ENCODE measurements at regions not wholly inside any gene's neighbourhood (a gene's known extent, or its start where the extent isn't known, plus 50 kb on each side); places are given as distances from the start of the nearest gene placed in this dataset.

GRCh38 chr15:98530570-98530969, 117.8 kb upstream of the IGF1R start:
- no peaks in the 10 kb centered on the region for H3K27me3 Mint-ChIP-seq (ENCODE audit: low read depth)
- TF ChIP-seq SMAD4 (CRISPR knock-in tag; IDR thresholded peaks at IDR 0.05) (no peak), RORB (CRISPR knock-in tag; IDR thresholded peaks at IDR 0.05) (no peak)
- TF ChIP-seq, protein P1, sequence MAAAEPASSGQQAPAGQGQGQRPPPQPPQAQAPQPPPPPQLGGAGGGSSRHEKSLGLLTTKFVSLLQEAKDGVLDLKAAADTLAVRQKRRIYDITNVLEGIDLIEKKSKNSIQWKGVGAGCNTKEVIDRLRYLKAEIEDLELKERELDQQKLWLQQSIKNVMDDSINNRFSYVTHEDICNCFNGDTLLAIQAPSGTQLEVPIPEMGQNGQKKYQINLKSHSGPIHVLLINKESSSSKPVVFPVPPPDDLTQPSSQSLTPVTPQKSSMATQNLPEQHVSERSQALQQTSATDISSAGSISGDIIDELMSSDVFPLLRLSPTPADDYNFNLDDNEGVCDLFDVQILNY (CRISPR knock-in tag; IDR thresholded peaks at IDR 0.05) = no peak
- TF ChIP-seq, protein P2, sequence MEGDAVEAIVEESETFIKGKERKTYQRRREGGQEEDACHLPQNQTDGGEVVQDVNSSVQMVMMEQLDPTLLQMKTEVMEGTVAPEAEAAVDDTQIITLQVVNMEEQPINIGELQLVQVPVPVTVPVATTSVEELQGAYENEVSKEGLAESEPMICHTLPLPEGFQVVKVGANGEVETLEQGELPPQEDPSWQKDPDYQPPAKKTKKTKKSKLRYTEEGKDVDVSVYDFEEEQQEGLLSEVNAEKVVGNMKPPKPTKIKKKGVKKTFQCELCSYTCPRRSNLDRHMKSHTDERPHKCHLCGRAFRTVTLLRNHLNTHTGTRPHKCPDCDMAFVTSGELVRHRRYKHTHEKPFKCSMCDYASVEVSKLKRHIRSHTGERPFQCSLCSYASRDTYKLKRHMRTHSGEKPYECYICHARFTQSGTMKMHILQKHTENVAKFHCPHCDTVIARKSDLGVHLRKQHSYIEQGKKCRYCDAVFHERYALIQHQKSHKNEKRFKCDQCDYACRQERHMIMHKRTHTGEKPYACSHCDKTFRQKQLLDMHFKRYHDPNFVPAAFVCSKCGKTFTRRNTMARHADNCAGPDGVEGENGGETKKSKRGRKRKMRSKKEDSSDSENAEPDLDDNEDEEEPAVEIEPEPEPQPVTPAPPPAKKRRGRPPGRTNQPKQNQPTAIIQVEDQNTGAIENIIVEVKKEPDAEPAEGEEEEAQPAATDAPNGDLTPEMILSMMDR (IDR thresholded peaks at IDR 0.05) = no peak
- ChIA-PET POLR2A (interaction anchor here (0.6 to 0.7 kb wide), 2 partner anchors 271 to 947 kb away, joined by 3 read pairs; no protein-coding TSS in a partner anchor), CTCF (interaction anchor here (0.7 kb wide), 1 partner anchor 124 kb away, joined by 4 read pairs; no protein-coding TSS in a partner anchor)
- H3K4me1 Mint-ChIP-seq = peaks cover 7% of the 10 kb centered on the region
- DNase-seq (ENCODE audit: low spot score) (no peak), ATAC-seq (no peak)
- H3K27ac Mint-ChIP-seq = no peak overlapping the region
- no peaks in the 10 kb centered on the region for H3K36me3 Mint-ChIP-seq
- no peaks in the 10 kb centered on the region for H3K9me3 Mint-ChIP-seq
- no peak overlapping the region for H3K4me3 Mint-ChIP-seq

GRCh38 chr15:98532063-98532462, 116.3 kb upstream of the IGF1R start:
- no peak for ATAC-seq

GRCh38 chr15:98536976-98537375, 111.4 kb upstream of the IGF1R start:
- ATAC-seq = no peak
- no peak for DNase-seq (ENCODE audit: low spot score)
- CTCF ChIA-PET = no interaction called here
- Mint-ChIP-seq H3K4me3 (no peak overlapping the region), H3K27me3 (ENCODE audit: low read depth) (peaks cover 32% of the 10 kb centered on the region), H3K9me3 (0 out of 2 replicates have a peak, but pooled peaks cover 4% of the 10 kb centered on the region), H3K4me1 (peaks cover 5% of the 10 kb centered on the region), H3K36me3 (no peaks in the 10 kb centered on the region), H3K27ac (no peak overlapping the region)
- POLR2A ChIA-PET = no interaction called here
- no peak for TF ChIP-seq TP53 (CRISPR knock-in tag; IDR thresholded peaks at IDR 0.05)
- no peak for TF ChIP-seq ATF1 (CRISPR knock-in tag; IDR thresholded peaks at IDR 0.05)
- TF ChIP-seq ZNF281 (CRISPR knock-in tag; IDR thresholded peaks at IDR 0.05) = no peak
- no peak for TF ChIP-seq TEAD4 (CRISPR knock-in tag; IDR thresholded peaks at IDR 0.05)
- TF ChIP-seq, protein P1 (CRISPR knock-in tag; IDR thresholded peaks at IDR 0.05) = no peak
- no peak for TF ChIP-seq HMGA2 (CRISPR knock-in tag; IDR thresholded peaks at IDR 0.05)
- TF ChIP-seq ATF2 (CRISPR knock-in tag; IDR thresholded peaks at IDR 0.05; ENCODE audit: borderline replicate concordance, low read depth) = no peak
- no peak for TF ChIP-seq FOXJ3 (CRISPR knock-in tag; IDR thresholded peaks at IDR 0.05; ENCODE audit: borderline replicate concordance)

More at GRCh38 chr15:98532063-98532462, 116.3 kb upstream of the IGF1R start:
- H3K36me3 Mint-ChIP-seq = no peaks in the 10 kb centered on the region
- CTCF ChIA-PET = no interaction called here
- H3K4me1 Mint-ChIP-seq = peaks cover 9% of the 10 kb centered on the region
- POLR2A ChIA-PET = no interaction called here
- TF ChIP-seq SMAD4 (CRISPR knock-in tag; IDR thresholded peaks at IDR 0.05) (no peak), ARID4B (CRISPR knock-in tag; IDR thresholded peaks at IDR 0.05; ENCODE audit: borderline replicate concordance) (no peak), NR1H2 (CRISPR knock-in tag; IDR thresholded peaks at IDR 0.05) (no peak), TEAD4 (CRISPR knock-in tag; IDR thresholded peaks at IDR 0.05) (no peak)
- no peaks in the 10 kb centered on the region for H3K9me3 Mint-ChIP-seq
- no peak overlapping the region for H3K27ac Mint-ChIP-seq
- no peak for DNase-seq (ENCODE audit: low spot score)
- H3K27me3 Mint-ChIP-seq (ENCODE audit: low read depth) = peaks cover 4% of the 10 kb centered on the region; the same call in 1 of the 2 replicates
- H3K4me3 Mint-ChIP-seq = no peak overlapping the region

Measured in WTC11 (cell line).